HCT116 (cell line): ENCODE measurements at regions not wholly inside any gene's neighbourhood (a gene's known extent, or its start where the extent isn't known, plus 50 kb on each side); places are given as distances from the start of the nearest gene placed in this dataset.

Experiments
- CTCF ChIP-seq, 3 experiments: fragments of 200-600 bp in 1 of 3; sonication (generic) in 1 of 3; IDR thresholded peaks in 2 of 3; conservative IDR thresholded peaks in 1 of 3; 2 replicates each; pipeline ENCODE4 v1.5.1; 2012 to 2017; ENCODE audit warnings: low read depth in 2 of 3, low read length in 2 of 3, antibody characterized with exemption in 1 of 3, borderline replicate concordance in 1 of 3, control low read depth in 1 of 3, mild to moderate bottlenecking in 1 of 3, mixed read lengths in 1 of 3, mixed run types in 1 of 3, moderate library complexity in 1 of 3; ENCODE audit not compliant: insufficient read depth in 1 of 3
- EZH2 ChIP-seq: fragments of 200-600 bp; sonication (generic); IDR thresholded peaks from 2 replicates; pipeline ENCODE4 v1.6.1; 2017; ENCODE audit warnings: antibody characterized with exemption, mixed run types
- EZH2phosphoT487 ChIP-seq: fragments of 200-600 bp; IDR thresholded peaks from 2 replicates; pipeline ENCODE4 v1.6.1; 2018; ENCODE audit warnings: antibody characterized with exemption, borderline replicate concordance
- FOSL1 ChIP-seq: IDR thresholded peaks from 2 replicates; pipeline ENCODE4 v1.6.1; 2012; ENCODE audit warnings: low read depth
- POLR2A ChIP-seq: IDR thresholded peaks from 2 replicates; pipeline ENCODE4 v1.7.0; 2011; ENCODE audit warnings: borderline replicate concordance; ENCODE audit not compliant: insufficient read depth, insufficient read length; ENCODE audit errors: extremely low read depth
- RAD21 ChIP-seq: IDR thresholded peaks from 2 replicates; pipeline ENCODE4 v1.6.1; 2012; ENCODE audit warnings: low read depth, mild to moderate bottlenecking
- TCF7L2 ChIP-seq: IDR thresholded peaks from 2 replicates; pipeline ENCODE4 v1.7.0; 2011; ENCODE audit warnings: borderline replicate concordance, inconsistent platforms; ENCODE audit not compliant: insufficient read depth, insufficient read length; ENCODE audit errors: extremely low read depth
- ZNF274 ChIP-seq: fragments of 200-500 bp; sonication (Bioruptor generic); IDR thresholded peaks from 2 replicates; pipeline ENCODE4 v1.6.1; 2014; ENCODE audit warnings: mild to moderate bottlenecking, low read depth, low read length, inconsistent platforms

DNA sequence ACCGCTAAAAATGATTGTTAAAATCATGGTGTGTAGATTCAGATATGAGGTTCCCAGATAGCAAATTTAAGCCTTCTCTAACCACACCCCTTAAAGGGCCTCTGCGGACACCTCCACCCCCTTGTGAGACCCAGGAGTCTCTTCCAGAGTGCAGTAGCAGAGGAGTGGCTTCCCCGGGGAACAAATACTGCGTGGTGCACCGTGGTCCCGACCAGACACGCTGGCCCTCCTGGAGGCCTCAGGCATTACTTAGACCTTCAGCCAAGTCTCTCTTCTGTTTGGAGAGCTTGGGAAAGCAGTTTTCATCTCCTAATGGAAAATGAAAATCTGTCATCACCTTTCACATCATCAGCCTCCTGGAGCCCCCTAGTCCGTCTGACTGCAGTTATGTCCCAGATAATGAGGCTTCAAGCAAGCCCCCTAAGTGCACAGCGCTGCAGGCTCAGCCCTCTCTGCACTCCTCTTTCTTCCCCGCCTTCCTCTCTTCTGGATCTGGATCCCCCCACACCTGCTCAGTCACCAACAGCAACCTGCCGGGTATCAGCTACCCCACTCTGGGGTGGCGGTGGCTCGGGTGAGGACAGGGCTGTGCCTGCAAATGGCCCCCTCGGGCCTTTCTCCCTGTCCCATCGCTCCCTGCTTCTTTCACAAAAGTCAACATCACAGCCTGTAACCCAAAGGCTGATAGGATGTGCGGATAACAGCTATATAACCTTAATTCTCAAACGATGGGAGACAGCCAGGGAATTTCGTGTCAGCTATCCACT is 58.8 kb upstream of the TAGAP start:
- TF ChIP-seq CTCF (IDR thresholded peaks at IDR 0.05 in 2 of 3, conservative IDR thresholded peaks at IDR 0.05 in 1 of 3; ENCODE audit: borderline replicate concordance in 1 of 3, insufficient read depth in 1 of 3, low read depth in 2 of 3, low read length in 2 of 3) (no peak), RAD21 (no peak), EZH2 (no peak), EZH2phosphoT487 (no peak), ZNF274 (no peak), FOSL1 (no peak), TCF7L2 (no peak), POLR2A (no peak)
